HepG2 (cell line): ENCODE measurements at regions not wholly inside any gene's neighbourhood (a gene's known extent, or its start where the extent isn't known, plus 50 kb on each side); places are given as distances from the start of the nearest gene placed in this dataset.

Experiments
- ATAC-seq: fragments of 200-7000 bp; cut with Tn5 transposase; 3 replicates; pipeline ENCODE4 v1.9.1; 2020; ENCODE audit warnings: mild to moderate bottlenecking, moderate library complexity
- BruUV-seq: library from RNA; stranded (reverse); fragments of 400-500 nt; replicated peaks from 2 replicates; lab custom pipeline; 2021; lab: Mats Ljungman, UMichigan
- CTCF ChIA-PET: fragments of 300-600 bp; formaldehyde crosslinking; extraction: SDS; loops from one replicate; lab custom pipeline; 2021; ENCODE audit warnings: low total read pairs, inconsistent platforms, low intra/inter-chr PET ratio; lab: Yijun Ruan, JAX
- POLR2A ChIA-PET: fragments of 350-600 bp; sonication (Branson Sonifier 250); formaldehyde crosslinking; loops from one replicate; lab custom pipeline; 2020; ENCODE audit warnings: antibody characterized with exemption, inconsistent platforms; lab: Yijun Ruan, JAX
- DNase-seq: peaks from one replicate; pipeline ENCODE4 v3.0.0-alpha.2; 2015; ENCODE audit warnings: low spot score
- FAIRE-seq: peaks from 3 replicates; lab custom pipeline; 2011; peaks lifted over from hg19 to GRCh38; lab: Jason Lieb, UNC
- H2AFZ ChIP-seq: one replicate; pipeline ENCODE4 v1.6.1; 2011; ENCODE audit warnings: low read length, inconsistent platforms
- H3K27ac ChIP-seq: fragments of 300-600 bp; 3 replicates; pipeline ENCODE4 v1.8.0; 2011; ENCODE audit warnings: mixed run types, mild to moderate bottlenecking, mixed read lengths, low read length, inconsistent platforms; ENCODE audit not compliant: insufficient read depth; ENCODE audit errors: extremely low read length
- H3K27me3 ChIP-seq, 2 experiments: fragments of 200-600 bp in 1 of 2; 2 replicates in 1 of 2; 3 replicates in 1 of 2; pipeline versions ENCODE4 v1.6.0 to v1.8.0; 2011; ENCODE audit warnings: low read length in 2 of 2, mild to moderate bottlenecking in 2 of 2, moderate library complexity in 2 of 2, inconsistent platforms in 1 of 2; ENCODE audit not compliant: insufficient read depth in 2 of 2, control insufficient read depth in 1 of 2
- H3K36me3 ChIP-seq, 2 experiments: fragments of 200-600 bp in 1 of 2; replicated peaks in 1 of 2; 2 replicates in 1 of 2; 3 replicates in 1 of 2; pipeline versions ENCODE4 v1.5.1 to v1.8.0; 2011; ENCODE audit warnings: low read length in 2 of 2, inconsistent platforms in 1 of 2; ENCODE audit not compliant: insufficient read depth in 2 of 2, control insufficient read depth in 1 of 2
- H3K4me1 ChIP-seq: 2 replicates; pipeline ENCODE4 v1.5.1; 2012; ENCODE audit warnings: low read length, inconsistent platforms; ENCODE audit not compliant: insufficient read depth
- H3K4me2 ChIP-seq: 2 replicates; pipeline ENCODE4 v1.6.0; 2011; ENCODE audit warnings: low read depth, low read length, inconsistent platforms
- H3K4me3 ChIP-seq, 3 experiments: fragments of 200-600 bp in 1 of 3; sonication (generic), shearing (Covaris generic) in 1 of 3; replicated peaks in 1 of 3; 2 replicates each; pipeline ENCODE4 v1.5.1; 2011 to 2016; ENCODE audit warnings: low read length in 3 of 3, inconsistent platforms in 2 of 3, low read depth in 2 of 3, mild to moderate bottlenecking in 2 of 3, control low read depth in 1 of 3, mixed read lengths in 1 of 3; ENCODE audit not compliant: insufficient read depth in 1 of 3
- H3K79me2 ChIP-seq: one replicate; pipeline ENCODE4 v1.6.1; 2011; ENCODE audit warnings: low read length, inconsistent platforms; ENCODE audit not compliant: insufficient read depth
- H3K9ac ChIP-seq: 2 replicates; pipeline ENCODE4 v1.6.0; 2011; ENCODE audit warnings: mild to moderate bottlenecking, low read depth, low read length, inconsistent platforms; ENCODE audit not compliant: insufficient read depth
- H3K9me3 ChIP-seq: 2 replicates; pipeline ENCODE4 v1.5.1; 2012; ENCODE audit warnings: mild to moderate bottlenecking, low read length
- H4K20me1 ChIP-seq: 2 replicates; pipeline ENCODE4 v1.6.0; 2011; ENCODE audit warnings: inconsistent platforms, mild to moderate bottlenecking, low read length, moderate library complexity; ENCODE audit not compliant: insufficient read depth
- CCDC6 ChIP-seq: sonication (generic); formaldehyde crosslinking; IDR thresholded peaks from 2 replicates; pipeline ENCODE4 v1.8.1; 2022; ENCODE audit warnings: mild to moderate bottlenecking, missing genetic modification reagents, moderate library complexity
- IRX3 ChIP-seq: sonication (generic); formaldehyde crosslinking; IDR thresholded peaks from 2 replicates; pipeline ENCODE4 v1.8.1; 2023; ENCODE audit warnings: mild to moderate bottlenecking, low read depth, missing genetic modification reagents, borderline replicate concordance
- SMAD3 ChIP-seq: sonication (generic); formaldehyde crosslinking; IDR thresholded peaks from 2 replicates; pipeline ENCODE4 v1.4.0; 2020; ENCODE audit warnings: missing genetic modification reagents
- SNRNP70 ChIP-seq: fragments of 200-400 bp; formaldehyde crosslinking; IDR thresholded peaks from 2 replicates; pipeline ENCODE4 v1.6.1; 2017; ENCODE audit warnings: mild to moderate bottlenecking, low read depth, low read length, moderate library complexity
- ZNF430 ChIP-seq: sonication (generic); formaldehyde crosslinking; IDR thresholded peaks from 2 replicates; pipeline ENCODE4 v1.9.0; 2021; ENCODE audit warnings: mild to moderate bottlenecking, missing genetic modification reagents
- ZNF468 ChIP-seq: sonication (generic); formaldehyde crosslinking; IDR thresholded peaks from 2 replicates; pipeline ENCODE4 v1.8.0; 2022; ENCODE audit warnings: mild to moderate bottlenecking, moderate library complexity, missing genetic modification reagents
- ZNF543 ChIP-seq: sonication (generic); formaldehyde crosslinking; IDR thresholded peaks from 2 replicates; pipeline ENCODE4 v1.4.0; 2020; ENCODE audit warnings: mild to moderate bottlenecking, missing genetic modification reagents
- ZNF670 ChIP-seq: sonication (generic); formaldehyde crosslinking; IDR thresholded peaks from 2 replicates; pipeline ENCODE4 v1.8.0; 2022; ENCODE audit warnings: mild to moderate bottlenecking, missing genetic modification reagents, borderline replicate concordance
- WGBS: methylation state at CpG from one replicate; pipeline ENCODE4 v1.1.6; 2017; ENCODE audit warnings: low lambda C conversion rate; 5-methylcytosine and 5-hydroxymethylcytosine counted together
- in situ Hi-C: cut with HindIII; loops from 2 replicates; pipeline ENCODE4 v1.10.0; 2017; ENCODE audit warnings: low pct_unique_long_range_greater_than_20kb; ENCODE audit not compliant: extremely low pct_ligation_motif_present
- intact Hi-C: fragments of 100-400 bp; cut with micrococcal nuclease; formaldehyde crosslinking; loops from one replicate; pipeline ENCODE4 v1.10.0; 2022; ENCODE audit not compliant: unreplicated experiment
- TF ChIP-seq, protein P1 (sequence below): sonication (generic); formaldehyde crosslinking; IDR thresholded peaks from 2 replicates; pipeline ENCODE4 v1.5.1; 2020; ENCODE audit warnings: missing genetic modification reagents, mild to moderate bottlenecking, borderline replicate concordance
- TF ChIP-seq, protein P2 (sequence below): sonication (generic); formaldehyde crosslinking; IDR thresholded peaks from 2 replicates; pipeline ENCODE4 v1.5.0; 2020; ENCODE audit warnings: mild to moderate bottlenecking, missing genetic modification reagents
- TF ChIP-seq, protein P3 (sequence below): sonication (generic); formaldehyde crosslinking; IDR thresholded peaks from 2 replicates; pipeline ENCODE4 v1.5.1; 2020; ENCODE audit warnings: missing genetic modification reagents, mild to moderate bottlenecking, borderline replicate concordance
- TF ChIP-seq, protein P4 (sequence below): fragments of 450-650 bp; IDR thresholded peaks from 2 replicates; pipeline ENCODE4 v1.6.1; 2017

DNA sequence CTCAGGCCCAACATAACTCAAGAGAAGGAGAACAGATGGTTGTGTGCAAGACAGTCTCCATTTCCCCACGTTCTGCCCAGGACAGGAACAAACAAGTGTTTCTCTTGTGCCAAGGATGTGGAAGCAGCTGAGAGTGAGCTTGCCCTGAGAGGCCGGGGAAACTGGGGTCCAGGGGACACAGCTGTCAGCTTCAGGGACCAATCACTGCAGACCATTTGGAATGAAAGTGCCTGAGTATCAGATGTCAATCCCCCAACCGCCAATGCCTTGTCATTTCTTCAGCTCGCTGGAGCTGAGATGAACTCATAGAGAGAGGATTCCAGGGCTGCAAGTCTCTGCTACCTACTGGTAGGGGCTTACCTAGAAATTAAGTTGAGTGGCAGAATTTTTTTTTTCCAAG lies 71.9 kb upstream of the METAP2 start:
- Histone ChIP-seq H2AFZ (no peak overlapping the region), H4K20me1 (no peaks in the 10 kb centered on the region), H3K27me3 (no peaks in the 10 kb centered on the region; a peak in 1 of 5 replicates), H3K4me2 (no peak overlapping the region), H3K36me3 (no peaks in the 10 kb centered on the region), H3K9ac (no peak overlapping the region), H3K9me3 (no peaks in the 10 kb centered on the region), H3K27ac (no peak overlapping the region), H3K4me3 (no peak overlapping the region), H3K4me1 (no peaks in the 10 kb centered on the region), H3K79me2 (no peaks in the 10 kb centered on the region)
- intact Hi-C loops: no loop called here
- in situ Hi-C loops: no loop called here
- no peak for ATAC-seq
- no peak for DNase-seq
- FAIRE-seq: no peak
- WGBS: 10% methylated on average over 2 of the region's 4 CpGs
- TF ChIP-seq, protein P1, sequence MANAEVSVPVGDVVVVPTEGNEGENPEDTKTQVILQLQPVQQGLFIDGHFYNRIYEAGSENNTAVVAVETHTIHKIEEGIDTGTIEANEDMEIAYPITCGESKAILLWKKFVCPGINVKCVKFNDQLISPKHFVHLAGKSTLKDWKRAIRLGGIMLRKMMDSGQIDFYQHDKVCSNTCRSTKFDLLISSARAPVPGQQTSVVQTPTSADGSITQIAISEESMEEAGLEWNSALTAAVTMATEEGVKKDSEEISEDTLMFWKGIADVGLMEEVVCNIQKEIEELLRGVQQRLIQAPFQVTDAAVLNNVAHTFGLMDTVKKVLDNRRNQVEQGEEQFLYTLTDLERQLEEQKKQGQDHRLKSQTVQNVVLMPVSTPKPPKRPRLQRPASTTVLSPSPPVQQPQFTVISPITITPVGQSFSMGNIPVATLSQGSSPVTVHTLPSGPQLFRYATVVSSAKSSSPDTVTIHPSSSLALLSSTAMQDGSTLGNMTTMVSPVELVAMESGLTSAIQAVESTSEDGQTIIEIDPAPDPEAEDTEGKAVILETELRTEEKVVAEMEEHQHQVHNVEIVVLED (CRISPR knock-in tag): no peak
- TF ChIP-seq SNRNP70: no peak
- no peak for TF ChIP-seq IRX3 (CRISPR knock-in tag)
- no peak for TF ChIP-seq SMAD3 (CRISPR knock-in tag)
- TF ChIP-seq CCDC6 (CRISPR knock-in tag): no peak
- BruUV-seq: no TSS peak
- CTCF ChIA-PET: no interaction called here
- POLR2A ChIA-PET: no interaction called here

DNA sequence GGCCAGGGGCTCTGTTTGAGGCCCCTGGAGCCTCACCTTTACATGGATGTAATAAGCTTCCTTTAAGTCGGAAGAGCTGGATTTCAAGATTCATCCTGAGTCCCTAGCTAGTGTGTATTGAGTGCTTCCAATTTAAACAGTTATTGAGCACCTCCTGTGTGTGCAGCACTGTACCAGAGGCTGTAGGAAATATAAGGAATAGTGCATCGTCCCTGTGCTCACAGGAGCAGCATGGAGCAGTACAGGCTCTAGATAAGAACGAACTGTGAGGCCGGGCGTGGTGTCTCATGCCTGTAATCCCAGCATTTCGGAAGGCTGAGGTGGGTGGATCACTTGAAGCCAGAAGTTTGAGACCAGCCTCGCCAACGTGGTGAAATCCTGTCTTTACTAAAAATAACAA lies 65.8 kb upstream of the METAP2 start:
- ChIA-PET POLR2A (no interaction called here), CTCF (no interaction called here)
- Histone ChIP-seq H3K4me2 (no peak overlapping the region), H3K9me3 (no peaks in the 10 kb centered on the region), H3K4me1 (peaks cover 11% of the 10 kb centered on the region), H3K27me3 (peaks cover 0 to 7% of the 10 kb centered on the region in 2 experiments; a peak in 1 of 5 replicates), H3K79me2 (no peaks in the 10 kb centered on the region), H3K27ac (no peak overlapping the region), H4K20me1 (no peaks in the 10 kb centered on the region), H3K36me3 (no peaks in the 10 kb centered on the region), H3K9ac (no peak overlapping the region), H2AFZ (no peak overlapping the region), H3K4me3 (no peak overlapping the region)
- DNase-seq (no peak), FAIRE-seq (no peak), ATAC-seq (no peak)
- in situ Hi-C loops (no loop called here), intact Hi-C loops (no loop called here)
- no TSS peak for BruUV-seq
- 25% methylated on average over 8 of the region's 8 CpGs for WGBS
- TF ChIP-seq ZNF543 (no peak), ZNF670 (CRISPR knock-in tag) (no peak), ZNF430 (CRISPR knock-in tag) (no peak), ZNF468 (CRISPR knock-in tag) (no peak)
- TF ChIP-seq, protein P2, sequence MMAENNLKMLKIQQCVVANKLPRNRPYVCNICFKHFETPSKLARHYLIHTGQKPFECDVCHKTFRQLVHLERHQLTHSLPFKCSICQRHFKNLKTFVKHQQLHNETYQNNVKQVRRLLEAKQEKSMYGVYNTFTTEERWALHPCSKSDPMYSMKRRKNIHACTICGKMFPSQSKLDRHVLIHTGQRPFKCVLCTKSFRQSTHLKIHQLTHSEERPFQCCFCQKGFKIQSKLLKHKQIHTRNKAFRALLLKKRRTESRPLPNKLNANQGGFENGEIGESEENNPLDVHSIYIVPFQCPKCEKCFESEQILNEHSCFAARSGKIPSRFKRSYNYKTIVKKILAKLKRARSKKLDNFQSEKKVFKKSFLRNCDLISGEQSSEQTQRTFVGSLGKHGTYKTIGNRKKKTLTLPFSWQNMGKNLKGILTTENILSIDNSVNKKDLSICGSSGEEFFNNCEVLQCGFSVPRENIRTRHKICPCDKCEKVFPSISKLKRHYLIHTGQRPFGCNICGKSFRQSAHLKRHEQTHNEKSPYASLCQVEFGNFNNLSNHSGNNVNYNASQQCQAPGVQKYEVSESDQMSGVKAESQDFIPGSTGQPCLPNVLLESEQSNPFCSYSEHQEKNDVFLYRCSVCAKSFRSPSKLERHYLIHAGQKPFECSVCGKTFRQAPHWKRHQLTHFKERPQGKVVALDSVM (CRISPR knock-in tag): no peak
- TF ChIP-seq, protein P3, sequence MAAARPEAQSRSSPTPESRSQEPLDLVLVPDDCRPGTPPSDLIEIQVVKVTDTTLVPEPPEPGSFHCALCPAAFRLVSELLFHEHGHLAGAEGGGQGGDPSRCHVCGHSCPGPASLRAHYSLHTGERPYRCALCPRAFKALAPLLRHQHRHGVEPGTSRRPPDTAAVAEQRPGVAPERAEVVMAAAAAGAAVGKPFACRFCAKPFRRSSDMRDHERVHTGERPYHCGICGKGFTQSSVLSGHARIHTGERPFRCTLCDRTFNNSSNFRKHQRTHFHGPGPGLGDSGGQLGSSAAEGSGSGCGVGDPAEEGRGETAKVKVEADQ: no peak
- TF ChIP-seq, protein P4, sequence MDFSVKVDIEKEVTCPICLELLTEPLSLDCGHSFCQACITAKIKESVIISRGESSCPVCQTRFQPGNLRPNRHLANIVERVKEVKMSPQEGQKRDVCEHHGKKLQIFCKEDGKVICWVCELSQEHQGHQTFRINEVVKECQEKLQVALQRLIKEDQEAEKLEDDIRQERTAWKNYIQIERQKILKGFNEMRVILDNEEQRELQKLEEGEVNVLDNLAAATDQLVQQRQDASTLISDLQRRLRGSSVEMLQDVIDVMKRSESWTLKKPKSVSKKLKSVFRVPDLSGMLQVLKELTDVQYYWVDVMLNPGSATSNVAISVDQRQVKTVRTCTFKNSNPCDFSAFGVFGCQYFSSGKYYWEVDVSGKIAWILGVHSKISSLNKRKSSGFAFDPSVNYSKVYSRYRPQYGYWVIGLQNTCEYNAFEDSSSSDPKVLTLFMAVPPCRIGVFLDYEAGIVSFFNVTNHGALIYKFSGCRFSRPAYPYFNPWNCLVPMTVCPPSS: no peak
